Astrocyte (in vitro differentiated cells and primary cell): ENCODE measurements at regions not wholly inside any gene's neighbourhood (a gene's known extent, or its start where the extent isn't known, plus 50 kb on each side); places are given as distances from the start of the nearest gene placed in this dataset.
A peak's percentile ranks its signal among the peaks of the same experiment; 100 is the strongest.

Experiments used
- DNase-seq: peaks from one replicate; pipeline ENCODE4 v3.0.0-alpha.2; 2010; ENCODE audit warnings: low read depth
- FAIRE-seq: peaks from 2 replicates; lab custom pipeline; 2011; peaks lifted over from hg19 to GRCh38; lab: Jason Lieb, UNC
- H2AFZ ChIP-seq: 2 replicates; pipeline ENCODE4 v1.6.0; 2012; ENCODE audit warnings: low read depth, low read length, inconsistent platforms
- H3K27ac ChIP-seq: 2 replicates; pipeline ENCODE4 v1.5.1; 2011; ENCODE audit warnings: low read depth, low read length, inconsistent platforms
- H3K27me3 ChIP-seq: 2 replicates; pipeline ENCODE4 v1.6.0; 2011; ENCODE audit warnings: low read length, inconsistent platforms; ENCODE audit not compliant: insufficient read depth
- H3K36me3 ChIP-seq: 2 replicates; pipeline ENCODE4 v1.5.1; 2011; ENCODE audit warnings: low read length, inconsistent platforms; ENCODE audit not compliant: insufficient read depth
- H3K4me1 ChIP-seq: 2 replicates; pipeline ENCODE4 v1.5.1; 2011; ENCODE audit warnings: low read length, inconsistent platforms; ENCODE audit not compliant: insufficient read depth
- H3K4me2 ChIP-seq: 2 replicates; pipeline ENCODE4 v1.6.0; 2012; ENCODE audit warnings: low read length, inconsistent platforms
- H3K4me3 ChIP-seq: 2 replicates; pipeline ENCODE4 v1.5.1; 2011; ENCODE audit warnings: low read depth, mild to moderate bottlenecking, low read length, inconsistent platforms; ENCODE audit not compliant: insufficient read depth
- H3K79me2 ChIP-seq: 2 replicates; pipeline ENCODE4 v1.6.0; 2012; ENCODE audit warnings: mild to moderate bottlenecking, low read length, inconsistent platforms; ENCODE audit not compliant: insufficient read depth
- H3K9ac ChIP-seq: 2 replicates; pipeline ENCODE4 v1.6.0; 2012; ENCODE audit warnings: mild to moderate bottlenecking, low read length, inconsistent platforms
- H3K9me3 ChIP-seq: 2 replicates; pipeline ENCODE4 v1.5.1; 2012; ENCODE audit warnings: low read depth, mild to moderate bottlenecking, low read length, inconsistent platforms; ENCODE audit not compliant: insufficient read depth
- H4K20me1 ChIP-seq: 2 replicates; pipeline ENCODE4 v1.6.0; 2012; ENCODE audit warnings: low read length, inconsistent platforms; ENCODE audit not compliant: insufficient read depth
- H3K27ac Mint-ChIP-seq: one replicate; pipeline ENCODE4 v1.8.0; 2021; ENCODE audit warnings: mild to moderate bottlenecking, mixed read lengths; ENCODE audit not compliant: unreplicated experiment
- H3K27me3 Mint-ChIP-seq: one replicate; pipeline ENCODE4 v1.8.0; 2021; ENCODE audit warnings: low read depth, mixed read lengths; ENCODE audit not compliant: unreplicated experiment
- H3K36me3 Mint-ChIP-seq: one replicate; pipeline ENCODE4 v1.8.0; 2021; ENCODE audit warnings: low read depth, mixed read lengths; ENCODE audit not compliant: unreplicated experiment
- H3K4me1 Mint-ChIP-seq: one replicate; pipeline ENCODE4 v1.8.0; 2021; ENCODE audit warnings: low read depth, mixed read lengths; ENCODE audit not compliant: unreplicated experiment
- H3K4me3 Mint-ChIP-seq: one replicate; pipeline ENCODE4 v1.8.0; 2021; ENCODE audit warnings: mild to moderate bottlenecking, moderate library complexity, mixed read lengths; ENCODE audit not compliant: unreplicated experiment
- H3K9me3 Mint-ChIP-seq: one replicate; pipeline ENCODE4 v1.8.0; 2021; ENCODE audit warnings: mild to moderate bottlenecking, mixed read lengths; ENCODE audit not compliant: unreplicated experiment
- CTCF ChIP-seq: IDR thresholded peaks from 2 replicates; pipeline ENCODE4 v1.5.1; 2011; ENCODE audit warnings: low read depth, mild to moderate bottlenecking, inconsistent platforms, low read length, moderate library complexity; ENCODE audit not compliant: insufficient read depth
- EZH2 ChIP-seq: IDR thresholded peaks from 2 replicates; pipeline ENCODE4 v1.6.1; 2012; ENCODE audit warnings: mild to moderate bottlenecking, low read length, inconsistent platforms; ENCODE audit not compliant: insufficient read depth

- Mint-ChIP-seq H3K9me3 (no peaks in the 10 kb centered on the region), H3K4me1 (no peaks in the 10 kb centered on the region), H3K27ac (no peak overlapping the region), H3K36me3 (no peaks in the 10 kb centered on the region), H3K27me3 (no peaks in the 10 kb centered on the region), H3K4me3 (no peak overlapping the region)
- Histone ChIP-seq H3K9ac (no peak overlapping the region), H3K4me2 (no peak overlapping the region), H3K79me2 (no peaks in the 10 kb centered on the region), H3K36me3 (no peaks in the 10 kb centered on the region), H3K9me3 (no peaks in the 10 kb centered on the region), H2AFZ (no peak overlapping the region), H4K20me1 (peaks cover 4% of the 10 kb centered on the region), H3K4me3 (no peak overlapping the region), H3K27ac (no peak overlapping the region), H3K27me3 (no peaks in the 10 kb centered on the region), H3K4me1 (no peaks in the 10 kb centered on the region)
- no peak for TF ChIP-seq CTCF
- TF ChIP-seq EZH2, result no peak
- FAIRE-seq, result no peak
- no peak for DNase-seq
Measured at GRCh38 chr4:20454515-20454914, 202.8 kb downstream of the SLIT2 start.

- DNase-seq (no peak), FAIRE-seq (peak; percentile 26)
- H4K20me1 ChIP-seq, result peaks cover 4% of the 10 kb centered on the region
Measured at GRCh38 chr4:20456407-20456806, 204.7 kb downstream of the SLIT2 start.

More at GRCh38 chr4:20456407-20456806, 204.7 kb downstream of the SLIT2 start:
- Histone ChIP-seq H3K4me1 (no peaks in the 10 kb centered on the region), H3K4me2 (no peak overlapping the region), H3K4me3 (no peak overlapping the region), H3K9ac (no peak overlapping the region), H3K9me3 (no peaks in the 10 kb centered on the region), H3K79me2 (no peaks in the 10 kb centered on the region), H3K27ac (no peak overlapping the region), H2AFZ (no peak overlapping the region), H3K36me3 (no peaks in the 10 kb centered on the region), H3K27me3 (no peaks in the 10 kb centered on the region)
- Mint-ChIP-seq H3K9me3 (no peaks in the 10 kb centered on the region), H3K27ac (no peak overlapping the region), H3K4me3 (no peak overlapping the region), H3K4me1 (no peaks in the 10 kb centered on the region), H3K27me3 (no peaks in the 10 kb centered on the region), H3K36me3 (no peaks in the 10 kb centered on the region)
- TF ChIP-seq CTCF (no peak), EZH2 (no peak)
